IMR-90 (cell line): ENCODE measurements at regions not wholly inside any gene's neighbourhood (a gene's known extent, or its start where the extent isn't known, plus 50 kb on each side); places are given as distances from the start of the nearest gene placed in this dataset.

ENCODE experiments used
- POLR2A ChIP-seq: IDR thresholded peaks from 2 replicates; pipeline ENCODE4 v1.6.1; 2012; ENCODE audit warnings: mild to moderate bottlenecking, low read depth, low read length
- TF ChIP-seq, protein P1 (sequence below): fragments of 150-350 bp; IDR thresholded peaks from 2 replicates; pipeline ENCODE4 v1.6.1; 2016; ENCODE audit warnings: low read depth, mild to moderate bottlenecking, low read length, moderate library complexity, borderline replicate concordance

DNA sequence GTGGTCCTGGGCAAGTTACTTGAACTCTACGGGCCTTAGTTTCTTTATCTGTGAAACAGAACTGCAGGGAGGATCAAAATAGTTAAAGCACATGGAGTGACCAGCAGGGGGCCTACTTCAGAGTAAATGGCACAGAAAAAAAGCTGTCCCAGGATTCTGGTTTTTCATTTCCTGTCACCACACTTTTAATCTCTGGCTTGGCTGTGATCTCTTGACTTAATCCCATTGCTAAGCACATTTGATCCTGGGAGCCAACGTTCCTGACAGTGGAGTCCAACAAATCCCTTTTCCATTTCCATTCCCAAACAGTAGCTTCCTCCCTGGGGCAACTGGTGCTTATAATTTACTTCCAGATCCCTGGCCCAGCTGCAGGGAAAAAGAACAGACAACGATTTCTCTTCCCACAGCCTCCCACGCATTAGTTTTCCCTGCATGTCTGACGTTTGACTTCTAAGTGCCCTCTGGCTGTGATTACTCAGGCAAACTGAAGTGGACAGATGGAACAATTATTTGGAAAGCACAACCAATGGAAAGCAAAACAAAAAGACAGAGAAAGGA is 136.5 kb upstream of the STK32A start:
- TF ChIP-seq POLR2A, result no peak
- TF ChIP-seq, protein P1, sequence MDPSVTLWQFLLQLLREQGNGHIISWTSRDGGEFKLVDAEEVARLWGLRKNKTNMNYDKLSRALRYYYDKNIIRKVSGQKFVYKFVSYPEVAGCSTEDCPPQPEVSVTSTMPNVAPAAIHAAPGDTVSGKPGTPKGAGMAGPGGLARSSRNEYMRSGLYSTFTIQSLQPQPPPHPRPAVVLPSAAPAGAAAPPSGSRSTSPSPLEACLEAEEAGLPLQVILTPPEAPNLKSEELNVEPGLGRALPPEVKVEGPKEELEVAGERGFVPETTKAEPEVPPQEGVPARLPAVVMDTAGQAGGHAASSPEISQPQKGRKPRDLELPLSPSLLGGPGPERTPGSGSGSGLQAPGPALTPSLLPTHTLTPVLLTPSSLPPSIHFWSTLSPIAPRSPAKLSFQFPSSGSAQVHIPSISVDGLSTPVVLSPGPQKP, result no peak
